H9 (cell line): ENCODE measurements at regions not wholly inside any gene's neighbourhood (a gene's known extent, or its start where the extent isn't known, plus 50 kb on each side); places are given as distances from the start of the nearest gene placed in this dataset.

Source experiments
- DNase-seq: peaks from one replicate; pipeline ENCODE4 v3.0.0-alpha.2; 2017
- H2AFZ ChIP-seq: one replicate; pipeline ENCODE4 v1.6.1; 2013; ENCODE audit warnings: mild to moderate bottlenecking, low read length, control low read depth, moderate library complexity
- H2AK5ac ChIP-seq: 2 replicates; pipeline ENCODE4 v1.6.1; 2013; ENCODE audit warnings: low read length, control low read depth, mixed read lengths; ENCODE audit not compliant: insufficient read length
- H2BK120ac ChIP-seq: one replicate; pipeline ENCODE4 v1.6.1; 2013; ENCODE audit warnings: low read depth, mild to moderate bottlenecking, low read length, control low read depth, inconsistent platforms; ENCODE audit not compliant: poor library complexity, severe bottlenecking
- H2BK12ac ChIP-seq: 2 replicates; pipeline ENCODE4 v1.6.1; 2013; ENCODE audit warnings: low read length, control low read depth, mixed read lengths, low read depth; ENCODE audit not compliant: insufficient read length
- H2BK15ac ChIP-seq: 2 replicates; pipeline ENCODE4 v1.6.1; 2013; ENCODE audit warnings: low read depth, low read length, control low read depth
- H2BK20ac ChIP-seq: one replicate; pipeline ENCODE4 v1.6.1; 2013; ENCODE audit warnings: low read depth, mild to moderate bottlenecking, low read length, control low read depth, inconsistent platforms; ENCODE audit not compliant: poor library complexity, severe bottlenecking
- H2BK5ac ChIP-seq: 2 replicates; pipeline ENCODE4 v1.6.1; 2013; ENCODE audit warnings: low read length, control low read depth, mixed read lengths; ENCODE audit not compliant: insufficient read length
- H3K14ac ChIP-seq: 2 replicates; pipeline ENCODE4 v1.6.1; 2013; ENCODE audit warnings: low read length, control low read depth; ENCODE audit not compliant: insufficient read depth
- H3K18ac ChIP-seq: 2 replicates; pipeline ENCODE4 v1.6.1; 2013; ENCODE audit warnings: low read depth, mild to moderate bottlenecking, mixed read lengths, low read length, control low read depth; ENCODE audit not compliant: insufficient read length
- H3K23ac ChIP-seq: 2 replicates; pipeline ENCODE4 v1.6.1; 2013; ENCODE audit warnings: low read length, control low read depth, mixed read lengths, low read depth; ENCODE audit not compliant: insufficient read length
- H3K23me2 ChIP-seq: 2 replicates; pipeline ENCODE4 v1.6.1; 2013; ENCODE audit warnings: low read depth, mild to moderate bottlenecking, mixed read lengths, low read length, control low read depth; ENCODE audit not compliant: insufficient read length, poor library complexity, severe bottlenecking
- H3K27ac ChIP-seq: 2 replicates; pipeline ENCODE4 v1.5.1; 2013; ENCODE audit warnings: low read length, control low read depth, mixed read lengths, low read depth; ENCODE audit not compliant: insufficient read length
- H3K27me3 ChIP-seq: 2 replicates; pipeline ENCODE4 v1.6.1; 2013; ENCODE audit warnings: low read length, control low read depth, inconsistent platforms; ENCODE audit not compliant: insufficient read depth
- H3K4ac ChIP-seq: 2 replicates; pipeline ENCODE4 v1.6.1; 2013; ENCODE audit warnings: low read depth, mild to moderate bottlenecking, control low read depth, inconsistent platforms, low read length, moderate library complexity
- H3K4me1 ChIP-seq: 2 replicates; pipeline ENCODE4 v1.6.1; 2013; ENCODE audit warnings: low read length, control low read depth, inconsistent platforms; ENCODE audit not compliant: insufficient read depth
- H3K4me2 ChIP-seq: 2 replicates; pipeline ENCODE4 v1.6.1; 2013; ENCODE audit warnings: low read length, control low read depth, mixed read lengths; ENCODE audit not compliant: insufficient read length, insufficient read depth
- H3K56ac ChIP-seq: 2 replicates; pipeline ENCODE4 v1.6.1; 2013; ENCODE audit warnings: low read depth, mild to moderate bottlenecking, mixed read lengths, low read length, control low read depth; ENCODE audit not compliant: insufficient read length
- H3K79me1 ChIP-seq: 2 replicates; pipeline ENCODE4 v1.6.1; 2013; ENCODE audit warnings: low read depth, mild to moderate bottlenecking, moderate library complexity, low read length, control low read depth, inconsistent platforms; ENCODE audit not compliant: insufficient read depth, poor library complexity, severe bottlenecking
- H3K79me2 ChIP-seq: 2 replicates; pipeline ENCODE4 v1.6.1; 2013; ENCODE audit warnings: low read length, control low read depth, inconsistent platforms; ENCODE audit not compliant: insufficient read depth
- H3K9ac ChIP-seq: 2 replicates; pipeline ENCODE4 v1.6.1; 2013; ENCODE audit warnings: low read length, control low read depth, mixed read lengths; ENCODE audit not compliant: insufficient read length; ENCODE audit errors: extremely low read depth
- H3K9me3 ChIP-seq: one replicate; pipeline ENCODE4 v1.6.1; 2013; ENCODE audit warnings: low read depth, low read length, inconsistent platforms; ENCODE audit not compliant: control insufficient read depth
- H3T11ph ChIP-seq: one replicate; pipeline ENCODE4 v1.6.1; 2013; ENCODE audit warnings: mild to moderate bottlenecking, low read length, control low read depth, inconsistent platforms
- H4K20me1 ChIP-seq: one replicate; pipeline ENCODE4 v1.6.1; 2013; ENCODE audit not compliant: control insufficient read depth, insufficient read length, insufficient read depth
- H4K5ac ChIP-seq: 2 replicates; pipeline ENCODE4 v1.6.1; 2013; ENCODE audit warnings: low read depth, mild to moderate bottlenecking, mixed read lengths, low read length, control low read depth; ENCODE audit not compliant: insufficient read length
- H4K8ac ChIP-seq: replicated peaks from 2 replicates; pipeline ENCODE4 v1.6.1; 2013; ENCODE audit warnings: low read length, control low read depth, mixed read lengths, low read depth; ENCODE audit not compliant: insufficient read length
- H4K91ac ChIP-seq: 2 replicates; pipeline ENCODE4 v1.6.1; 2013; ENCODE audit warnings: low read depth, mild to moderate bottlenecking, moderate library complexity, mixed read lengths, low read length, control low read depth; ENCODE audit not compliant: insufficient read length
- H3K27ac Mint-ChIP-seq, 3 experiments: 2 replicates in 2 of 3; 3 replicates in 1 of 3; pipeline ENCODE4 v1.8.0; 2020 to 2021; ENCODE audit warnings: mixed read lengths in 3 of 3, mild to moderate bottlenecking in 1 of 3, moderate library complexity in 1 of 3
- H3K27me3 Mint-ChIP-seq: 2 replicates; pipeline ENCODE4 v1.8.0; 2021; ENCODE audit warnings: low read depth, mild to moderate bottlenecking, moderate library complexity, mixed read lengths
- H3K36me3 Mint-ChIP-seq, 3 experiments: 2 replicates in 2 of 3; 3 replicates in 1 of 3; pipeline ENCODE4 v1.8.0; 2020 to 2021; ENCODE audit warnings: low read depth in 3 of 3, mixed read lengths in 3 of 3; ENCODE audit not compliant: insufficient read depth in 1 of 3
- H3K4me1 Mint-ChIP-seq, 2 experiments: 2 replicates each; pipeline ENCODE4 v1.8.0; 2020; ENCODE audit warnings: mixed read lengths in 2 of 2
- H3K4me3 Mint-ChIP-seq, 2 experiments: 2 replicates in 1 of 2; 3 replicates in 1 of 2; pipeline ENCODE4 v1.8.0; 2020 to 2021; ENCODE audit warnings: mild to moderate bottlenecking in 2 of 2, mixed read lengths in 2 of 2, moderate library complexity in 1 of 2
- H3K9me3 Mint-ChIP-seq, 2 experiments: 2 replicates in 1 of 2; 3 replicates in 1 of 2; pipeline ENCODE4 v1.8.0; 2020; ENCODE audit warnings: mild to moderate bottlenecking in 2 of 2, mixed read lengths in 2 of 2, moderate library complexity in 1 of 2
- CTCF ChIP-seq: fragments of 200-600 bp; sonication (generic); conservative IDR thresholded peaks from 3 replicates; pipeline ENCODE4 v1.8.0; 2021; ENCODE audit warnings: antibody characterized with exemption, mild to moderate bottlenecking
- WGBS: extraction: QIAGEN DNeasy Blood & Tissue Kit; methylation state at CpG from one replicate; pipeline ENCODE4 v1.1.7; 2013; ENCODE audit warnings: missing lambda C conversion rate, low lambda C conversion rate, mixed read lengths; ENCODE audit not compliant: insufficient read length; ENCODE audit errors: extremely low coverage; 5-methylcytosine and 5-hydroxymethylcytosine counted together

- Histone ChIP-seq H3K27me3 (no peaks in the 10 kb centered on the region), H3K9me3 (no peaks in the 10 kb centered on the region), H3K4me2 (no peak overlapping the region), H3T11ph (no peak overlapping the region), H3K27ac (no peak overlapping the region), H2BK120ac (no peak overlapping the region), H3K79me1 (no peaks in the 10 kb centered on the region), H2BK5ac (no peak overlapping the region), H3K4ac (no peak overlapping the region), H3K56ac (no peak overlapping the region), H3K79me2 (no peaks in the 10 kb centered on the region), H3K14ac (no peak overlapping the region; the same call in 1 of the 2 replicates), H2BK15ac (no peak overlapping the region), H2BK20ac (no peak overlapping the region), H3K4me1 (0 out of 2 replicates have a peak, but pooled peaks cover 3% of the 10 kb centered on the region), H2BK12ac (no peak overlapping the region), H4K8ac (no peak overlapping the region), H4K20me1 (no peaks in the 10 kb centered on the region), H3K23me2 (no peaks in the 10 kb centered on the region), H3K23ac (no peak overlapping the region), H4K91ac (no peak overlapping the region), H2AK5ac (no peak overlapping the region), H4K5ac (no peak overlapping the region), H2AFZ (no peak overlapping the region), H3K18ac (no peak overlapping the region), H3K9ac (no peak overlapping the region)
- Mint-ChIP-seq H3K4me3 (no peak overlapping the region), H3K4me1 (peaks cover 8 to 11% of the 10 kb centered on the region in 2 experiments), H3K27me3 (no peaks in the 10 kb centered on the region; the same call in 1 of the 2 replicates), H3K27ac (no peak overlapping the region), H3K9me3 (no peaks in the 10 kb centered on the region), H3K36me3 (no peaks in the 10 kb centered on the region)
- peak; percentile 29 for DNase-seq
- WGBS, result no CpG with 5 or more reads among the region's 9 CpGs
- TF ChIP-seq CTCF, result no peak
Observed at GRCh38 chr2:72012886-72013574, 134.6 kb downstream of the CYP26B1 start.
